Endometrial microvascular endothelial cells (primary cell): ENCODE measurements at regions not wholly inside any gene's neighbourhood (a gene's known extent, or its start where the extent isn't known, plus 50 kb on each side); places are given as distances from the start of the nearest gene placed in this dataset.

Experiments used
- in situ Hi-C: cut with HindIII; loops from 2 replicates; pipeline ENCODE4 v1.10.0; 2017; ENCODE audit warnings: low sequenced_read_pairs, low pct_unique_long_range_greater_than_20kb; ENCODE audit errors: inconsistent ontology term

DNA sequence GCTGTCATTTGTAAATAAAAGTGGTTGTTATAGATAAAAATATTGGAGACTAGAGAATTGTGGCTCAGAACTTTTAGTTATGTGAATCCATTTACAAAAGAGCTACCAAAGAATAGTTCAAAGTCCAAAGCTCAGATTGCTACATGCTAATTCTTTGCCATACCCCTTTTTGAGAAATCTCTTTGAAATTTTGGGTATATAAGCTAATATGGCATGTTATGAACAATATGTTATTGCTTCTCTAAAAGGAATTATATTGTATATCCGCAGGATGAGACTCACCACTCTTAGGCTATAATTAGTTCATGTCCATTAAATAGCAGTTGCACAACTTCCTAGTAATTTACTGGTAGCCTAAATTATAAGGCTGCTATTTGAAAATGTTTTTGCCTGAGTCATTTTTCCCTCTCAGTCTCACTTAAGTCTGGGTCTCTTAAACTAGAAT, 178.0 kb downstream of the ZNF281 start:
- in situ Hi-C loops = no loop called here

DNA sequence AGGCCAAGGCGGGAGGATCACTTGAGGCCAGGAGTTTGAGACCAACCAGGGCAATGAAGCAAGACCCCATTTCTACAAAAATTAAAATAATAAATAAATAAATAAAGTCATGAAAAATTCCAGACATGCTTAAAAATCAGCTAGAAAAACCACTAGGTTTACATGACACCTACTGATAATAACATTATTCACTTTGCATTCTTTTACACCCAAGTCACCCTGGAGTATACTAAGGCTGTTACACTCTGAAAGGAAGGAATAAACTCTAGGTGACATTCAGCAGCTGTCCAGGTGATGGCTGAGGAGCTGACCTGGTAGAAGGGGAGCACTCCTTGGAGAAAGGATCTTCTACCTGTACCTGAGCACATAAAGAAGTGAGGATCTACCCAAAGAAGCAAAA, 179.2 kb downstream of the ZNF281 start:
- in situ Hi-C loops = no loop called here

DNA sequence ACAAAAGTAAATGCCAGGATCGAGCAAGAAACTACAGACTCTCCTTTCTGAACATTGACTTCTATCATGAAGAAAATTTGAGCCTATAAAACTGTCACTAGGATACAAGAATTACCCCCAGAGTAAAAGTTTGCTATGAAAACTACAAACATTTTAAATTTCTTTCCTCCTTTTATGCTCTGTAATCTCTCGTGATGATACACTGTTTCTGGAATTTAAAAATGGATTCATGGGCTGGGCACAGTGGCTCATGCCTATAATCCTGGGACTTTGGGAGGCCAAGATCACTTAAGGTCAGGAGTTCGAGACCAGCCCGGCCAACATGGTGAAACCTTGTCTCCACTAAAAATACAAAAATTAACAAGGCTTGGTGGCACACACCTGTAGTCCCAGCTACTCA, 181.3 kb downstream of the ZNF281 start:
- in situ Hi-C loops = no loop called here

DNA sequence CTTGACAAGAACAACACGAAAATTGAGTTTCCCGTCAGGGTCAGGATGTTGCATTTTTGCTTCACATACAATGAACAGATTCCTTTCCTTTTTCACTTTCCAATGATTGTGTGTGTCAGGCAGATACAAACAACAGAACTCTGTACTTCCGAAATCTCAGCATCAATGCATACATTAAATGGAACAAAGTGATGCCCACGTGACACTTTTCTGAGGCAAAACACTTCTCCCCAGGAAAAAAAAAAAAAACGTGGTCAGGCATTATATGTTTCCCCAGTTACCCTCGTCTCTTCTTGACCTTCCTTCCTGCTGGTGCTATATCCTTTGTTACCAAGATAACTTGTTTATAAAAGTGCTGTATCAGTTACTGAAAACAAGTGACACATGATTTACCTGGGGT, 181.8 kb downstream of the ZNF281 start:
- in situ Hi-C loops = no loop called here
